Stomach (tissue), 4 donors: ENCODE measurements at regions not wholly inside any gene's neighbourhood (a gene's known extent, or its start where the extent isn't known, plus 50 kb on each side); places are given as distances from the start of the nearest gene placed in this dataset.

Source experiments
- EP300 ChIP-seq: sonication (generic); formaldehyde crosslinking; IDR thresholded peaks from one replicate; pipeline ENCODE4 v1.6.1; 2017; ENCODE audit warnings: antibody characterized with exemption
- POLR2A ChIP-seq, 4 donors: fragments of 450-650 bp; IDR thresholded peaks; one replicate each; pipeline ENCODE4 v1.6.1; 2016; ENCODE audit warnings: antibody characterized with exemption in 4 of 4, control low read depth in 2 of 4, mild to moderate bottlenecking in 1 of 4, moderate library complexity in 1 of 4
- TF ChIP-seq, protein P1 (sequence below), 7 experiments: fragments of 450-650 bp in 4 of 7; fragments of 200-600 bp in 3 of 7; sonication (generic) in 3 of 7; IDR thresholded peaks; one replicate each; pipeline ENCODE4 v1.5.1; 2016 to 2019; ENCODE audit warnings: antibody characterized with exemption in 7 of 7, control low read depth in 2 of 7, mild to moderate bottlenecking in 1 of 7

GRCh38 chr5:164470312-164470711, 964.9 kb downstream of the MAT2B start:
- no peak for TF ChIP-seq POLR2A (IDR thresholded peaks at IDR 0.05)
- no peak for TF ChIP-seq EP300
- TF ChIP-seq, protein P1, sequence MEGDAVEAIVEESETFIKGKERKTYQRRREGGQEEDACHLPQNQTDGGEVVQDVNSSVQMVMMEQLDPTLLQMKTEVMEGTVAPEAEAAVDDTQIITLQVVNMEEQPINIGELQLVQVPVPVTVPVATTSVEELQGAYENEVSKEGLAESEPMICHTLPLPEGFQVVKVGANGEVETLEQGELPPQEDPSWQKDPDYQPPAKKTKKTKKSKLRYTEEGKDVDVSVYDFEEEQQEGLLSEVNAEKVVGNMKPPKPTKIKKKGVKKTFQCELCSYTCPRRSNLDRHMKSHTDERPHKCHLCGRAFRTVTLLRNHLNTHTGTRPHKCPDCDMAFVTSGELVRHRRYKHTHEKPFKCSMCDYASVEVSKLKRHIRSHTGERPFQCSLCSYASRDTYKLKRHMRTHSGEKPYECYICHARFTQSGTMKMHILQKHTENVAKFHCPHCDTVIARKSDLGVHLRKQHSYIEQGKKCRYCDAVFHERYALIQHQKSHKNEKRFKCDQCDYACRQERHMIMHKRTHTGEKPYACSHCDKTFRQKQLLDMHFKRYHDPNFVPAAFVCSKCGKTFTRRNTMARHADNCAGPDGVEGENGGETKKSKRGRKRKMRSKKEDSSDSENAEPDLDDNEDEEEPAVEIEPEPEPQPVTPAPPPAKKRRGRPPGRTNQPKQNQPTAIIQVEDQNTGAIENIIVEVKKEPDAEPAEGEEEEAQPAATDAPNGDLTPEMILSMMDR (IDR thresholded peaks at IDR 0.05), result no peak
